GM20431 (cell line): ENCODE measurements at regions not wholly inside any gene's neighbourhood (a gene's known extent, or its start where the extent isn't known, plus 50 kb on each side); places are given as distances from the start of the nearest gene placed in this dataset.
"Not testable (repeated sequence)": the region's sequence is repeated elsewhere in the genome, so short reads cannot be mapped to it uniquely, and the experiment has no call there.

Experiments used
- in situ Hi-C: fragments of 300-500 bp; cut with MseI, MboI; formaldehyde crosslinking; loops from one replicate; pipeline ENCODE4 v1.15.0; 2020; ENCODE audit warnings: low sequenced_read_pairs; ENCODE audit not compliant: unreplicated experiment

DNA sequence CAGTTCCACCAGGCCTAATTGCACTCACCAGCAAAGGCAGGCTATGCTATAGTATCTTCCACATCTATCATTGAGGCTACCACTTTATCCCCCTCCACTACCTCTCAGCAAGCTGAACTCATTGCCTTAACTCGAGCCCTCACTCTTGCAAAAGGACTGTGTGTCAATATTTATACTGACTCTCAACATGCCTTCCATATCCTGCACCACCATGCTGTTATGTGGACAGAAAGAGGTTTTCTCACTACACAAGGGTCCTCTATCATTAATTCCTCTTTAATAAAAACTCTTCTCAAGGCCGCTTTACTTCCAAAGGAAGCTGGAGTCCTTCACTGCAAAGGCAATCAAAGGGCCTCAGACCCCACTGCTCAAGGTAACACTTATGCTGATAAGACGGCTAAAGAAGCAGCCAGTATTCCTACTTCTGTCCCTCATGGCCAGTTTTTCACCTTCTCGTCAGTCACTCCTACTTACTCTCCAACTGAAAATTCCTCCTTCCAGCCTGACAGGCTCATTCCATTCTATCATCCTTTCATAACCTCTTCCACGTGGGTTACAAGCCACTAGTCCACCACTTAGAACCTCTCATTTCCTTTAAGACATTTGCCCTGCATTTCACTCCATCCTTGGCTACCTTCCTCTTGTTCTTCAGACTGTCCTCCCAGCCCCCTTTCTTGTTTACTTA is 1110.9 kb upstream of the TMEM132C start:
- in situ Hi-C loops = not testable (repeated sequence)

DNA sequence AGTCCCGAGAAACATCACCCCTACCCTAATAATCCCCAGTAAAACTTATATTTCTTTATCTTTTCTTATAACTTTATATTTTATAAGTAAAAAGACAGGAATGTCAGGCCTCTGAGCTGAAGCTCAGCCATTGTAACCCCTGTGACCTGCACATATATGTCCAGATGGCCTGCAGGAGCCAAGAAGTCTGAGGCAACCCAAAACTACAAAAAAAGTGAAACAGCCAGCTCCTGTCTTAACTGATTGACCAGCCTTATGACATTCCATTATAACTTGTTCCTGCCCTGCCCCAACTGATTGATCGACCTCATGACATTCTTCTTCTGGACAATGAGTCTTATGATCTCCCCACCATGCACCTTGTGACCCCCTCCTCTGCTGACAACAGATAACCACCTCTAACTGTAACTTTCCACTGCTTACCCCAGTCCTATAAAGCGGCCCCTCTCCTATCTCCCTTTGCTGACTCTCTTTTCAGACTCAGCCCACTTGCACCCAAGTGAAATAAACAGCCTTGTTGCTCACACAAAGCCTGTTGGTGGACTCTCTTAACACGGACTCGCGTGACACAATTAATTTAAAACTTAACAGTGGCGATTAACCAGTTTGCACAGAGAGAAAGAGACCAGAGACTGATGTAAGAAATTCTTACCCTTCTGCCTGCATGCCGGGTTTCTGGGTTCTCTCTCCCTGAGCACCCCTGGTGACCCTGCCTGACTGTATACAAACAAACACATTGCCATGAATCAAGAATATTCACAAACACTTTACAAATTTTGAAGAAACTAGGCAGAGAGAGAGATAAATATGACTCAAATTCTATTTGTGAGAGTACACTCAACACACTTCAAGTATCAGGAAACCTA is 1109.2 kb upstream of the TMEM132C start:
- in situ Hi-C loops = not testable (repeated sequence)

DNA sequence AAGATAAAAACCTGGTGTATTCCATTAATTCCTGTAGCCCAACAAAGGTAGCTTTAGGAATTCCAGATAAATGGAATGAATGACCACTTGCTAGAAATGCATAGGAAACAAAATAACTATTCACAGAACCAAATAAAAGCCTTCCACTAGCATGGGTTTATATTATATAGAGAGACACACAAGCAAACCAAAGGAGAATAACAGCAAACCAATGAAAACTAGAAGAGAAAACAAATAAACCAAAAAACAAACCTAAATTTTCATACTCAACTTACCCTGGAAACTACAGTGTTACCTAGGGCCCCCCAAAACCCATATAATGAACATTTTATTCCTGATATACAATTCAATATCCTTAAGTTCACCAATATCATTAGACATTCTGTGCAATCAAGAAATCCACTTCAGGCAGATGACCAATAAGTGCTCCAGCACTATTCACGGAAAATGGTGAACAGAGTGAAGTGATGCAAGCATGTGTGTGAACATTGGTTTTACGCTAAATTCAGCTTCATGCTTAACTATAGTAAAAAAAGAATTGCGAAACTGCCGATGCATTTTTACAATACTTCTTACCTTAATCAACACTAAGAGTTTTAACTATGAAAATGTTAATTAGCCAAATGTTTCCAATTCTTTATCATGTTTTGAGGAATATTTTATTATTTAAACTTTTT is 1108.4 kb upstream of the TMEM132C start:
- in situ Hi-C loops = no loop called here

DNA sequence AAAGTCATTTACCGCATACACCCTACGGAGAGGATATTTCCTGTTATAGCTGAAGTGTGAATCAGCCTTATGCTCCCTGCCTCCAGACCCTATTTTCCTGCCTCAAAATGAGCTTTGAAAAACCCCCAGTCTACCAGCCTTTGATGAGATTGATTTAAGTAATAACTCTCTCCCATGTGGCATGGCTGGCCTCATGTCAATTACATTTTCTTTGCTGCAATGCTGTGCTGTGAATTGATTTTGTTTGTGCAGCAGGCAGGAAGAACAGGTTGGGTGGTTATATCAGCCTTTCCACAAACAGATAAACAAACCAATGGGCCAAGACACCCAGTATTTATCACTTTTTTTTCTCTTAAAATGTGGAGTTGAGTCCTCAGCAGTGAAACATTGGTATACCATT is 1105.5 kb upstream of the TMEM132C start:
- in situ Hi-C loops = no loop called here

DNA sequence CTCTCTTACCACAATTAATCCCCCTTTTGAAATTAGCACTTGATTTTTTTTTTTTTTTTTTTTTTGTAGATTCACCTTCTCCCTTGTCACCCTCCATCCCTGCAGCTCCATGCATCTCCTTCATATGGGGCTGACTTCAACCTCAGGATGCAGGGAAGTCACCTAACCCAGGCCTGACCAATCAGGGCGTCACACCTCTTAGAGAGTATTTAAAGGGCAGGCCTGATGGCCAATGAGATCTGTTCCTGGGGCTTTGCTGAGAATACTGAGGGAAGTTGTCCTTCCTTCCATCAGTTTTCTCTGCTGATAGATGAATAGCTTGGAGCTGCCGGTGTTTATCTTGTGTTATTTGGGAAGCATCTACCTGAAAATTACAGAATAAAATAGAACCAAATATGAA is 1104.7 kb upstream of the TMEM132C start:
- in situ Hi-C loops = no loop called here

DNA sequence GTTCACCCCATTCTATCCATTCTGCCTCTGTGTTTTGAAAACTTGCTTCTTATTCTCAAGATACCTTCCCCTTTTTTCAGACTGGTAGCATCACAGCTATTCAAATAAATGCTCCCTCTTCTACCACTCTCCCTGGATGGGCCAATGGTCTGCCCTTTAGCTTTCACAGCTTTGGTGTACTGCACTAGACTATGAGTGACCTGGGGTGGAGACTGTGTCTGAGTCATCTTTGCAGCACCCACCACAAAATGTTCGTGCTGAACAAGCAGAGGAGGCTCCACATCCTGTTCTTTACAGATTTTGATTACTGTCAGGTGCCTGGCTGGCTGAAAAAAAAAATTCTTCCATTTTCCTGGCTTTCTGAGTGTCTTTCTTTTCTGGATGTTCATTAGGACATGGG is 1104.1 kb upstream of the TMEM132C start:
- in situ Hi-C loops = no loop called here

DNA sequence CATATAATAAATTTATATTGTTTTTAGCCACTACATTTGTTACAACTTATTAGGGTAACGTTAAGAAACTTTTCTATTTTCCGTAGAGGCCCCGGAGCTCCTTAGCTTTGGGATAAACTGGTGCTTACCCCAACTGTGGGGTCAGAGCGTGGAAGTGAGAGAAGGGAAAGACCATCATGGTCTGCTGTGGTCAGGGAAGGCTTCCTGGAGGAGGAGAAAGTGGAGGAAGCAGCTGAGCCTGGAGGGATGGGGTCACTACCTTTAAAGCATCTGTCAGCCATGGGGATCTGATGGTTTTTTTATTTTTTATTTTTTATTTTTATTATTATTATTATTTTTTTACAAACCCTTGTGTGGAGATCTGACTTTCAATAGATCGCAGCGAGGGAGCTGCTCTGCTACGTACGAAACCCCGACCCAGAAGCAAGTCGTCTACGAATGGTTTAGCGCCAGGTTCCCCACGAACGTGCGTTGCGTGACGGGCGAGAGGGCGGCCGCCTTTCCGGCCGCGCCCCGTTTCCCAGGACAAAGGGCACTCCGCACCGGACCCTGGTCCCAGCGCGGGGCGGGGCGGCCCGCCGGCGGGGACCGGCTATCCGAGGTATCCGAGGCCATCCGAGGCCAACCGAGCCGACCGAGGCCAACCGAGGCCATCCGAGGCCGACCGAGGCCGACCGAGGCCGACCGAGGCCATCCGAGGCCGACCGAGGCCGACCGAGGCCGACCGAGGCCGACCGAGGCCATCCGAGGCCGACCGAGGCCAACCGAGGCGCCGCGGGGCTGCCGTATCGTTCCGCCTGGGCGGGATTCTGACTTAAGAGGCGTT is 1101.2 kb upstream of the TMEM132C start:
- in situ Hi-C loops = no loop called here

DNA sequence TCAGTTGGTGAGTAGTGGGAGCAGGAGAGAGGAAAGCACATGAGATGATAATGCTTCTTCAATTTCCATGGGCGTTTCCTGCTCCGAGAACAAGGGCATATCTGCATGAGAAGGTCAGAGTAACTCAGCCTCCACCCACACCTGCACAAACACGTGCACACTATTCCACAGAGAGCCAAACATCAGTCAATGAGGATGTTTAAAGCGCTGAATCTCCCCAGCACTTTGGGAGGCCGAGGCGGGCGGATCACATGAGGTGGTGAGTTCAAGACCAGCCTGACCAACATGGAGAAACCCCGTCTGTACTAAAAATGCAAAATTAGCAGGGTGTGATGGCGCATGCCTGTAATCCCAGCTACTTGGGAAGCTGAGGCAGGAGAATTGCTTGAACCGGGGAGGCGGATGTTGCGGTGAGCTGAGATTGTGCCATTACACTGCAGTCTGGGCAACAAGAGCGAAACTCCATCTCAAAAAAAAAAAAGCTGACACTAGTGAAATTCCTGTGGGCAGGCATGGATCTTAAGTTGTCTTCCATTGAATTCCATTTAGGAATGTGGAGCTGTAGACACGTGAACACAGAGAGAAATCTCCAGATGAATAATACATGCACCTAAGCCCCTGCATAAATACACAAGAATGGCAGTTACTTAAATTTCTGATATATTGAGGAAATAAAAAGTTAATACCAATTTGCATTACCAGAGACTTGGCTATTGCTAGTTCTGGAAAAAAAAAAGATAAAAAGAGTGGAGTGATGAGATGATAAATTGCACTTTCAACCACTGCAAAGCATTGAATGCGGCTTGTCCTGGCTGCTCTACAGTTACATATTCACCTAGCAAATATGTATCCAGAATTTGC is 1097.4 kb upstream of the TMEM132C start:
- in situ Hi-C loops = no loop called here

DNA sequence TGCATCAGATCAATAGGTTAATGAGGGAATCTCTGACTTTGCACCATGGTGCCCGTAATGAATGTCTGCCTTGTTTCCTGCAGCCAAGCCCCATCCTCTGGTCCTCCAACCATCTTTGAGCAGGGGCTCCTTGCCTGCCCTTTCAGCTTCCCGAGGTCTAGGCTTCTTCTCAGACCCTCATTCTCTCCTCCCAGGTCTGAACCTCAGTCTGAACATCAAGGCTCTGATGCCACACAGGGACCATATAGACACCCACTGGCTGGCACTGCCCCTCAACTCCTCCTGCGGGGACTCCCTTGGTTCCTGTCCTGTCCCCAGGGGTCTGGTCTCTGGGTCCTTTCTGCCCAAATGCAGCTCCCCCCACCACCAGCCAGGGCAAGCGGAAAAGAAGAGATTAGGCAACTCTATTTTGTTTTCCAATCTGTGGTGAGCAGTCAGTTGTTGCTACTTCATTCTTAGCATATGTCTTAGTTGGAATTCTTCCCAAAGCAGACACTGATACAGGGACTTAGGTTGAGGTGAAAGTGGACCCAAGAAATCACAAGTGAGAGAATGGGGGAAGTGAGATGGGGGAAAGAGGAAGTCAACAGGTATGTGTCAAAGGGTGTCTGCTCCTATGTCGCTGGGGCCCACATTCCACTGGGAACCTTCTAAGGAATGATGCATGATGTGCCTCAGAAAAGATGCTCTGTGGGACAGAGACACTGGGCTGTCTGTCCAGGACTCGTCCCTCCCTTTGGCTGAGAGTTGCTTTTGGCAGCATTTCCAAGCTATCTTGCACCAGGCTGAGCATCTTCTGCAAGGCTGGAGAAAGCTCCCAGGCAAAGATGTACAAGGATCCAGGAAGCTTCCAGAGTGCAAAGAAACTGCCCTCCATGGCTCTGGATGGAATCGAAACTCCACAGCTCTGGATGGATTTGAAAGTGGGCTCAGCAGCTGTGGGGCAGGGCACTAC is 1096.5 kb upstream of the TMEM132C start:
- in situ Hi-C loops = no loop called here

DNA sequence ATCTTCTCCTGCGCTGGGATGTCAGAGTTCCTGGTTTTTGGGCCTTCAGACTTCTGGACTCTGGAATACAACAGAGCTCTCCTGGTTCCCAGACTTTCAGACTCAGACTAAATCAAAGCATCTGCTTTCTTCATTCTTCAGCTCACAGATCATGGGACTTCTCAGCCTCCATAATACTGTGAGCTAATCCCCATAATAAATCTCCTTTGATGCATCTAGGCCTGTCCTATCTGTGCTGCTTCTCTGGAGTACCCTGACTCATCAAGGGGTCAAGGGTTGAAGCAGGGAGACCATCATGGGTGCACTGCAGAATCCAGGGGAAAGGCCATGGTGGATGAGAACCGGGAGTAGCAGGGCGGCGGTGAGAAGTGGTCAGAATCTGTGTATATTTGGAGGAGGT is 1094.1 kb upstream of the TMEM132C start:
- in situ Hi-C loops = no loop called here

DNA sequence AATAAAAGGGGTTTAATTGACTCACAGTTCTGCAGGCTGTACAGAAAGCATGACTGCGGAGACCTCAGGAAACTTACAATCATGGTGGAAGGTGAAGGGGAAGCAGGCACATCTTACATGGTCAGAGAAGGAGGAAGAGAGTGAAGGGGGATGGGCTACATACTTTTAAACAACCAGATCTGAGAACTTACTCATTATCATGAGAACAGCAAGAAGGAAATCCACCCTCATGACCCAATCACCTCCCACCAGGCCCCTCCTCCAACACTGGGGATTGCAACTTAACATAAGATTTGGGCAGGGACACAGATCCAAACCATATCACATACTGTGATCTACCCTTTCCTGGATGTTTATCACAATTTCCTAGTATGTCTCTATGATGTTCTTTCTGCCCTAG is 1093.0 kb upstream of the TMEM132C start:
- in situ Hi-C loops = not testable (repeated sequence)

DNA sequence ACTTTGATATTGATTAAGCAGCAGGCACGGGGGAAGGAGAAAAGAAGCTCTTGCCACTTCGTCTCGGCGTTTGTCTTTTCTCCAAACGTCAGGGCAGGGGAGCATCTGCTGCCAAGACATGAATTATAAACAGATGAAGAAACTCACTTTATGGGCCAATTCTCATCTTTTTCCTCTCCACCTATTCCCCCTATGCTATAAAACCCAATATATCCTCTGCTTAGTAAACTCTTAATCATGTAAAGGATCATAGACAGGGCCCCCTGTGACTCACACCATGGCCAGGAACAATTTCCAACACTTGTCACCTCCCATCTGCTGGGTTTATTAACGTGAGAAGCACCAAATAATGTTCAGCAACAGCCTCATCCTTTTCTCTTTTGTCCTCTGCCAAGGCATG is 1092.1 kb upstream of the TMEM132C start:
- in situ Hi-C loops = no loop called here

DNA sequence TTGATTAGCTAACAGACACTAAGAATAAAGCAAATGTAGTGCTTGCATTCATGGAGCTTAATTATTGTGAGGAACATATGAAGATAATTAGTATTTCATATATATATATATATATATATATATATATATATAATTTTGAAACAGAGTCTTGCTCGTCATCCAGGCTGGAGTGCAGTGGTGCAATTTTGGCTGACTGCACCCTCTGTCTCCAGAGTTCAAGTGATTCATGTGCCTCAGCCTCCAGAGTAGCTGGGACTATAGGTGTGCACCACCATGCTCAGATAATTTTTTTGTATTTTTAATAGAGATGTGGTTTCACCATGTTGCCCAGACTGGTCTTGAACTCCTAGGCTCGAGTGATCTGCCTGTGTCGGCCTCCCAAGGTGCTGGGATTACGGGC is 1091.6 kb upstream of the TMEM132C start:
- in situ Hi-C loops = no loop called here

DNA sequence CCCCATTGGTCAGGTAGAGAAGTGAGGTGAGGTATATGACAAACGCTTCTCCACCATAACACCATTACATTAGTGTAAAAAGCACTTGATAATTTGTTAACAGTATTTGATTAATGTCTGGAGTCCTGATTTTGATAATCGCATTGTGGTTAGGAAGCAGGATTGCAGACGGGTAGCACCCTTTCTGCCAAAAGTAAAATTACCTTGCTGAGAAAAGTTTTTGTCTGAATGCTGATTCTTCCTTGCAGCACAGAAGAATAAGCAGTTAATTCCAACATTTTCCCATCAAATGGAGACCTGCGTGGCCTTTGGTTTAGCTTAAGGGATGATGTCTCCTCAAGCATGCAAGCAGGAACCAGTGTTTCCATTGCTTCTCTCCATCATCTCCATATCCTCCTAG is 1090.2 kb upstream of the TMEM132C start:
- in situ Hi-C loops = no loop called here

DNA sequence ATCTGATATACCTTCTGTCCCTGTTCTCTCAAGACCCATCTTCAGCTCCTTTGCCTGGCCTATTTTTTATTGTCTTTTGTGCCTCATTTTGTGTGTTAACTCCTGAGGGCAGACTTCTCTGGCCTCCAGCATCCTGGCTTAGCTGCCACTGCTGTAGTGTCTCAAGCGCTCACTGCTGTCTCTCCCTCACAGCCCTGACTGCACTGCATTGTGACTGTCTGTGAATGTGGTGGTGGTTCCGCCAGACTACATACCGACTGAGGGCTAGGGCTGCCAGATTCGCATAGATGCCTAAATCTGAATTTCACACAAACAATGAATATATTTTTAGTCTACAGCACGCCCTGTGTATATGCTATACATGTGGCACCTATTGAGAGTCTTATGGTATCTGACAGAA is 1088.9 kb upstream of the TMEM132C start:
- in situ Hi-C loops = no loop called here

DNA sequence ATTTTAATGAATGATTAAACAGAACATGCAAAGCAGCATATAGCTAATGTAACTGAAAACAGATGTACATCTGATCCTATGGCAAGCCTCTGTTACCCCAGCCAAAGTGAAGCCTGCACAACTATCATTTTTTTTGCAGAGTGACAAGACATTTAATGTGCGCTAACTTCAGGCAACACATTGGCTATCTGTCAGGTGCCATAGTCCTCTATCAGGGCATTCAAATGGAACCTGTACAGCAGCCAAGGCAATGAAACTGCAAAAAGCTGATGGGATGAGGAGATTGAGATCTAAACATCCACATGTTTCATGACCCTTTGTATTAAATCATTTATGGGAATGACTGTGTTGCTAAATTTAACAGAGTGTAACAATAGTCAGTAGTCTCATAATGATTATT is 1088.5 kb upstream of the TMEM132C start:
- in situ Hi-C loops = no loop called here

DNA sequence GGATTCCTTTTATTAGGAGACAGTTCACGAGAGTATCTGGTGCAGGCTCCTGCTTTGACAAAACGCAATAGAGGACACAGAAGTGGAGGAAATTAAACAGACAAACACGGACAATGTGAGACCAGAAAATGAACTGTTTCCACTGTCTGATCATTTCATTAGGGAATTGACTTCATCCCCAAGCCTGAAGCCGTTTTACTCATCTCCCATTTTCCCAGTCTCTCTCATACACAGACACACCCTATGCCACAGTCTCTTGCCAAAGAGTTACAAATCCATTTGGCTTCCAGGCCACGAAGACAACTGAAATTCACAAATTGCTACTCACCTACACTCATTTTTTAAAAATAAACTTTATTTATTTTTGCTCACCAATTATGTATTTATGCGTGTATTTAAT is 1087.8 kb upstream of the TMEM132C start:
- in situ Hi-C loops = no loop called here

DNA sequence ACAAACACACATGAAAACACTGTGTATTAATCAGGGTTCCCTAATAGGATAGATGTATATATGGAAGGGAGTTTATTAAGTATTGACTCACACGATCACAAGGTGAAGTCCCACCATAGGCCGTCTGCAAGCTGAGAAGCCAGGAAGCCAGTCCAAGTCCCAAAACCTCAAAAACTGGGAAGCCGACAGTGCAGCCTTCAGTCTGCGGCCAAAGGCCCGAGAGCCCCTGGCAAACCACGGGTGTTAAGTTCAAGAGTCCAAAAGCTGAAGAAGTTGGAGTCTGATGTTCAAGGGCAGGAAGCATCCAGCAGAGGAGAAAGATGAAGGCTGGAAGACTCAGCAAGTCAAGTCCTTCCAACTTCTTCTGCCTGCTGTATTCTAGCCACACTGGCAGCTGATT is 1085.0 kb upstream of the TMEM132C start:
- in situ Hi-C loops = no loop called here
